HG03196 (cell line): ENCODE measurements at regions not wholly inside any gene's neighbourhood (a gene's known extent, or its start where the extent isn't known, plus 50 kb on each side); places are given as distances from the start of the nearest gene placed in this dataset.
"Not testable (repeated sequence)": the region's sequence is repeated elsewhere in the genome, so short reads cannot be mapped to it uniquely, and the experiment has no call there.

Experiments used
- ATAC-seq: cut with Tn5 transposase; IDR thresholded peaks from one replicate; pipeline ENCODE4 v1.9.1; 2021; ENCODE audit not compliant: unreplicated experiment

- not testable (repeated sequence) for ATAC-seq
These were observed 133.6 kb downstream of the LAT start for GRCh38 chr16:29118301-29118957.

GRCh38 chr16:29117631-29118030, 132.8 kb downstream of the LAT start:
- ATAC-seq = no peak

- no peak for ATAC-seq
These were observed 132.1 kb downstream of the LAT start for GRCh38 chr16:29116980-29117379.

GRCh38 chr16:29116207-29116606, 131.4 kb downstream of the LAT start:
- ATAC-seq = not testable (repeated sequence)

GRCh38 chr16:29115802-29116141, 130.9 kb downstream of the LAT start:
- ATAC-seq = peak; percentile 49

GRCh38 chr16:29114989-29115801, 130.3 kb downstream of the LAT start:
- peak; percentile 20 for ATAC-seq

- no peak for ATAC-seq
These were observed 129.7 kb downstream of the LAT start for GRCh38 chr16:29114574-29114973.

GRCh38 chr16:29113446-29113845, 128.6 kb downstream of the LAT start:
- not testable (repeated sequence) for ATAC-seq

- ATAC-seq = no peak
These were observed 128.0 kb downstream of the LAT start for GRCh38 chr16:29112755-29113347.

GRCh38 chr16:29111901-29112680, 127.2 kb downstream of the LAT start:
- ATAC-seq = not testable (repeated sequence)

- ATAC-seq = no peak
These were observed 126.6 kb downstream of the LAT start for GRCh38 chr16:29111421-29111820.

- not testable (repeated sequence) for ATAC-seq
These were observed 123.8 kb downstream of the LAT start for GRCh38 chr16:29108625-29109169.

- ATAC-seq = no peak
These were observed 122.4 kb downstream of the LAT start for GRCh38 chr16:29107299-29107698.

- ATAC-seq = not testable (repeated sequence)
These were observed 121.5 kb downstream of the LAT start for GRCh38 chr16:29106259-29106908.

- ATAC-seq = not testable (repeated sequence)
These were observed 119.7 kb downstream of the LAT start for GRCh38 chr16:29104600-29104999.

- not testable (repeated sequence) for ATAC-seq
These were observed 113.1 kb downstream of the LAT start for GRCh38 chr16:29097965-29098364.

- ATAC-seq = not testable (repeated sequence)
These were observed 110.1 kb downstream of the LAT start for GRCh38 chr16:29094729-29095624.

- ATAC-seq = not testable (repeated sequence)
These were observed 109.5 kb downstream of the LAT start for GRCh38 chr16:29094325-29094724.

- ATAC-seq = not testable (repeated sequence)
These were observed 104.8 kb downstream of the LAT start for GRCh38 chr16:29089679-29090078.
